ENCODE measurements at regions not wholly inside any gene's neighbourhood (a gene's known extent, or its start where the extent isn't known, plus 50 kb on each side); places are given as distances from the start of the nearest gene placed in this dataset.

GRCh38 chr13:38570706-38571105 is 116.2 kb upstream of the FREM2 start:
- TF ChIP-seq ATF3 (IDR thresholded peaks at IDR 0.05) (no peak), CTCF (IDR thresholded peaks at IDR 0.05 in 2 of 3, conservative IDR thresholded peaks at IDR 0.05 in 1 of 3; ENCODE audit: borderline replicate concordance in 1 of 3, insufficient read depth in 1 of 3, low read depth in 2 of 3, low read length in 2 of 3) (no peak), REST (IDR thresholded peaks at IDR 0.05; ENCODE audit: low read depth) (no peak), ELF1 (IDR thresholded peaks at IDR 0.05; ENCODE audit: borderline replicate concordance, low read depth) (no peak)

Data from HCT116 (cell line).